ENCODE measurements at regions not wholly inside any gene's neighbourhood (a gene's known extent, or its start where the extent isn't known, plus 50 kb on each side); places are given as distances from the start of the nearest gene placed in this dataset.
"Not testable (repeated sequence)": the region's sequence is repeated elsewhere in the genome, so short reads cannot be mapped to it uniquely, and the experiment has no call there.

DNA sequence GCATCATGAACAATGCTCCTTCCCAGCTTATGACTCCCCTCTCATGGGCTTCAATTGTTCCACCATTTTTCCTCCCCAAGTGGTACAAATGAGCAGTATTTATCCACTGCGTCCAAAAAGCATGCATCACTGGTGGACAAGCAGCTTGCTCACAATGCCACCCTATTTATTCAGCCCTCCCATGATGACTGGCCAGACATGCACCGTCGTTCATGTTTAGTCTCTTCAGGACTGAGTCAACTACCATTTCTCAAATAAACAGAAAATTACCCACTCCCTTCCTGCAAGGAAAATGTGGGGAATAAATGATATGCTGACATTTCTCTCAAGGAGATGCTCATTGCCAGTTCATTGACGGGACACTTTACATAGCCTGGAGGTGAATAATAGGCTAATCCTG, 300.4 kb downstream of the C6orf118 start:
- no peak for DNase-seq (ENCODE audit: low spot score)

DNA sequence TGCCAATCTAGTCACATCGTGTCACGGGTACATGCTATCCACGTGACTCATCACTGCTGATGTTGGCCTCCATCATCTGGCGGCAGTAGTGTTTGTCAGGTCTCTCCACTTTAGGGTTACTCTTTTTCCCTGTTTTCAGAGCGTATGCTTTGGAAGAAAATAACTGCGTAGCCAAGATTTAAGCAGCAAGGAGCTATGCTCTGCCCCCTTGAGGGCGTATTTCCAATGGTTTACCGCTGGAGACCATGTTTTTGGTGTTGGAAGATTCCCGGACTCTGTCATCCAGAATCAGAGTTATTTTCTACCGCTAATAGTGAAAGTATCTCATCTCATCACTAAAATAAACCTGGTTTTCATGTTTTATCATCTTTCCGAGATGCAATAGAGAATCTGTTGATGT, 306.5 kb downstream of the C6orf118 start:
- DNase-seq (ENCODE audit: low spot score) = no peak

DNA sequence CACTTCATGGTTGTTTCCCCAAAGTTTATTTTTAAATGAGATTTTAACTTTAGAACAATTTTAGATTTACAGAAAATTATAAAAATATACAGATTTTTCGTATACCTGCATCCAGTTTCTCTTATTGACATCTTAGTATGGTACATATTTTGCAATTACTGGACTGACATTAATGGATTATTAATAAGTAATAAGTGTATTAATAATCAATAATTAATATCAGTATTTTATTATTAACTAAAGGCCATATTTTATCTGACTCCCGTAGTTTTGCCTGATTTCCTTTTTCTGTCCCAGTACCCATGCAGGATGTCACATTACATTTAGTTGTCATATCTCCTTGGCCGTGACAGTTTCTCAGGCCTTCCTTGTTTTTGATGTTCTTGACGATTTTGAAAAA, 307.0 kb downstream of the C6orf118 start:
- DNase-seq (ENCODE audit: low spot score) = no peak

DNA sequence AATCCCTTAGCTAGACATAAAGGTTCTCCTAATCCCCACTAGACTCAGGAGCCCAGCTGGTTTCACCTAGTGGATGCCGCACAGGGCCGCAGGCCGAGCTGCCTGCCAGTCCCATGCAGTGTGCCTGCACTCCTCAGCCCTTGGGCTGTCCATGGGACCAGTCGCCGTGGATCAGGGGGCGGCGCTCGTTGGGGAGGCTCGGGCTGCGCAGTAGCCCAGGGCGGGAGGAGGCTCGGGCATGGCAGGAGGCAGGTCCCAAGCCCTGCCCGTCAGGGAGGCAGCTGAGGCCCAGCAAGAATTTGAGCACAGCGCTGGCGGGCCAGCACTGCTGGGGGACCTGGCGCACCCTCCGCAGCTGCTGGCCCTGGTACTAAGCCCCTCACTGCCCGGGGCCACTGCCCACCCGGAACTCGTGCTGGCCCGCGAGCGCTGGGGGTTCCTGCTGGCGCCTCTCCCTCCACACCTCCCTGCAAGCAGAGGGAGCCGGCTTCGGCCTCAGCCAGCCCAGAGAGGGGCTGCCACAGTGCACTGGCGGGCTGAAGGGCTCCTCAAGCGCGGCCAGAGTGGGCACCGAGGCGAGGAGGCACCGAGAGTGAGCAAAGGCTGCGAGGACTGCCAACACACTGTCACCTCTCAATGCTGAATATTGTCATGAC, 307.8 kb downstream of the C6orf118 start:
- no peak for DNase-seq (ENCODE audit: low spot score)

DNA sequence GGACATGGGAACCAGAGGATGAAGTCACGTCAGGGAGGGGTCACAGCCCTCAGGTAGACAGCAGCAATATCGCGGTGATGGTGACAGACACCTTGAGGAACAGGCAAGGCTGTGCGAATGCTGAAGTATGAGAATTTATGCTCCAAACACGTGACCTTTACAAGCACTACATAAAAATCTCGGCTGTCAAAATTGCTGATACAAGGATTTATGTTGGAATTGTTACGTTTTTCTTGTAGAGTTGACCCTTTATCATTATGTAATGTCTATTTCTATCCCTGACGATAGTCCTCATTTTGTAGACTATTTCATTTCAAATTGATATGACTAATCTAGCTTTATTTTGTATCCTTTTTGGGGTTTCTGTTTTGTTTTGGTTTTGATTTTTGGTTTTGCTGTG, 311.1 kb downstream of the C6orf118 start:
- no peak for DNase-seq (ENCODE audit: low spot score)

DNA sequence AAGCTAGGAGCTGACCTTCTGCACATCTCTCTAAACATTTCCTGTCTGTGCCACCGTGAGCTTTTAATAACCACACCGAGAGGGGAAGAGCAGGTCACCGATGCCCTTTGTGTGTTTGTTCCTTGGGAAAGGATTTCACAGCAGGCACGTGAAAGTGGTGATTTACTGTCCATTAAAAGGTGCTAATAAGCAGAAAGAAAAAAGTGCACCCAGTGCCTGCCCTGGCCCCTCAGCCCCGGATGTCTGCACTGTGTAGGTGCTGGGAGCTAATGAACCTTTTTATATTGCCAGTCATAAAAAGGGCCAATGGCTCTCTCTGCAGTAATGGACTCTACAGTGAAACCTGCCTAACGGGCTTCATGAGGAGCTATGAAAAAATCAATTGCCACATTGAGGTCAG, 312.6 kb downstream of the C6orf118 start:
- DNase-seq (ENCODE audit: low spot score) = no peak

DNA sequence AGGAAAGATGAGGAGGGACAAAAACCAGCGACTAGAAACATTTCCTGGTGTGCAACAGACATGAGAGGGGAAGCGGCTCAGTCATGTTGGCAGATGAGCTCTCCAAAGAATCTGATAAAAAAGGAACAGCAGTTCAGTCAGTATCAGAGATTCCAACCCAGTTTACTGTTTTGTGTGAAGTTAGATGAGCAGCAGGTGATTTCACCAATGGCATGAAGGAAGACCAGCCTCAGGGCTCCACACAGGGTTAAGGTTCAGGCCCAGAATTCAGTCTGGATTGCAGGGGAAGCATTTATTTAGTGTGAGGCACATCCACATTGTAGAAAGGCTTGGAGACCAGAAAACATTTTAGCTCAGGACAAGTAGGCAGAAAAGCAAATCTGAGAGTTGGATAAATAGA, 317.8 kb downstream of the C6orf118 start:
- no peak for DNase-seq (ENCODE audit: low spot score)

DNA sequence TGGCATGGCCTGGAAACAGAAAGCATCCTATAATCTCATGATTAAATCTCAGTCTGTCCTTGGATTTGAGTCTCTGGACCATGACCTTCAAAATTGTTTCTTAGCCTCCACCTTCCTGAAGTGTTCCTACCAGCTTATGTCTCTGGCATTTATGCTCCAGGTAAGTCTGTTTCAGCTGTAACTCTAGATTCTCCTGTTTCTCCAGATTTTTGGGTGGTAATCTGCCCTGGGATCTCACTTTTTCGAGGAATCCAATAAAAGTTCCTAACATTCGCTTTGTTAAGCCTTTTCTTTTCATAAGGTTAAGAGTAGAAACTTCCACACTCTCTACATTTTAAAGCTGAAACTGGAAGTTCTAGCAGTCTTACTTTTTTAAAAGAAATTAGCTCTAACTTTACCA, 318.5 kb downstream of the C6orf118 start:
- no peak for DNase-seq (ENCODE audit: low spot score)

DNA sequence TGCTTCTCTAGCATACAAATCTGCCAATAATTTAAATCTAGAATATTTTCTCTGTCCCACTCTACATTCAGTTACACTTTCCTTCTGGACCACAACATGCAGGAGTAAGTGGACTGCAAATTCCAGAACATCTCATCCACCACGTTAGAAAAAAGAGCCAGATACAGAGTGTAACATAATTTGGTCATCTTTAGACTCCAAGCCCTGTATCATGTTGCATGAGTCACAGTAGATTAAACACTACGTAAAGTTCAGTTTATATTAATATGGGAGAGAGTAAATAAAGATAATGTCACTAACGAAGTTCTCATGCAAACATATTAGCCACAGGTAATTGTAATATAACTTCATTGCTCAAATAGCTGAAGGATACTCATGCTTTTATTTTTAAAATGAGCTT, 327.0 kb downstream of the C6orf118 start:
- no peak for DNase-seq (ENCODE audit: low spot score)

DNA sequence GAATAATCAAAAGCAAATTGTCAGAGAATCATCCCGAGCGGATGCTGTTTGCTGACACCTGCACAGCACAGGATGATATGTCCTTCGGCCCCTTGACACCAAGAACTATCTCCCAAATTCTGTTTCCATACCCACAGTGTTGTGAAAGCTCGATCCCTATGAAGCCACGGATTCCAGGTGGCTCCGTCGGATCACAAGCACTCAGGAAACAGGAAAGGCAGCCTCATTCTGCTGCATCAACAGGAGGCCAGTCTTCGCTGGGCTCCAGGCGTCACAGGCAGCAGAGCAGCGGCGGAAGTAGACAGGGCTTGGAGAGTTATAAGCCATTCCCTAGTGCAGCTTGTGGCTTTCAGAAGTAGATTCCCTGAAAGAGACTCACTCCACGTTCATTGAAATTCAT, 342.3 kb downstream of the C6orf118 start:
- DNase-seq (ENCODE audit: low spot score) = no peak

DNA sequence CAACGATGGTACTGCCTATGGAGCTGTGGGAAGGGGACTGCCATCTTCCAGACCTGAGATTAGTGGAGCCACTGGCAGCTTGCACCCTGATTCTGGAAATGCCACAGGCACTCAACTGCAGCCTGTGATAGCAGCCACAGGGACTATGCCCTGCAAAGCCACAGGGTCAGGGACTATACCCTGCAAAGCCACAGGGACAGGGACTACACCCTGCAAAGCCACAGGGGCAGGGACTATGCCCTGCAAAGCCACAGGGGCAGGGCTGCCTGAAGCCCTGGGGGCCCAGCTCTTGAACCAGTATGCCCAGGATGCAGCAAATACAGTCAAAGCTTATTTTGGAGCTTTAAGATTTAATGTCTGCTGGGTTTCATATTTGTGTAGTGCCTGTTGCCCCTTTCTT, 346.6 kb downstream of the C6orf118 start:
- no peak for DNase-seq (ENCODE audit: low spot score)

DNA sequence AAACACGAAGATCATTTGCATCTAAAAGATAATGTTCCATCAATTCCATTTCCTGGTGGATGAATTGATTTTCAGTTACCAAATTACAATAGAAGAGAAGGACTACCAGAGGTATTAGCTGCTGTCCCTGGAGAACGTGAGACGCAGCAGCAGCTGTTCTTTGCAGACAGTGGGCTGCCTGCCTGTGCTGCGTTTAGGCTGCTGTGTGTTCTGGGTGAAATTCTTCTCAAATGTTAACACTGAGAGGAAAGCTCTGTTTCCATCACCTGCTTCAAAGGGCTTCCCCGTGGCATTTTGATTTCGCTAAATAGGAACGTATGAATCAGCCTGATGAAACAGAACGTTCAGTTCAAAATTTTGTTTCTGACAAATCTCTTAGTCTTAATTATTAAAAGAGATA, 362.2 kb downstream of the C6orf118 start:
- DNase-seq (ENCODE audit: low spot score) = no peak

DNA sequence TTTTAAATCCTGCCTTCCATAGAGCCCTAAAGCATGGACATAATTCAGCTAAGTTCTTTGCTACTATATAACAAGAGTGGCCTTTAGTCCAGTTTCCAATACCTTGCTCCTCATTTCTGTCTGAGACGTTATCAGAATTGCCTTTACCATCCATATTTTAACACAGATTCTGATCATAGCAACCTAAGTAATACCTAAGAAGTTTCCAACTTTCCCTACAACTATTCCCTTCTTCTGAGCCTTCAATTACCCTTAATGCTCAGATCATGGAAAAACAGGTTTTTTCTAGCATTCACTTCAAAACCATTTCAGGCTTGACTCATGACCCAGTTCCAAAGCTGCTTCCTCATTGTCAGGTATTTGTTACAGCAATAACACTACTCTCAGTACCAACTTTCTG, 367.1 kb downstream of the C6orf118 start:
- no peak for DNase-seq (ENCODE audit: low spot score)

DNA sequence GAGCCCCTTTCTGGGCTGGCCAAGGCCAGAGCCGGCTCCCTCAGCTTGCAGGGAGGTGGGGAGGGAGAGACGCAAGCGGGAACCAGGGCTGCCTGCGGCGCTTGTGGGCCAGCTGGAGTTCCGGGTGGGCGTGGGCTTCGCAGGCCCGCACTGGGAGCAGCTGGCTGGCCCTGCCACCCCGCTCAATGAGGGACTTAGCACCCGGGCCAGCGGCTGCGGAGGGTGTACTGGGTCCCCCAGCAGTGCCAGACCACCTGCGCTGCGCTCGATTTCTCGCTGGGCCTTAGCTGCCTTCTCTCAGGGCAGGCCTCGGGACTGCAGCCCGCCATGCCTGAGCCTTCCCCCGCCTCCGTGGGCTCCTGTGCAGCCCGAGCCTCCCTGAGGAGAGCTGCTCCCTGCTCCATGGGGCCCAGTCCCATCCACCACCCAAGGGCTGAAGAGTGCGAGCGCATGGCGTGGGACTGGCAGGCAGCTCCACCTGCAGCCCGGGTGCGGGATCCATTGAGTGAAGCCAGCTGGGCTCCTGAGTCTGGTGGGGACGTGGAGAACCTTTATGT, 376.1 kb downstream of the C6orf118 start:
- DNase-seq (ENCODE audit: low spot score) = not testable (repeated sequence)

DNA sequence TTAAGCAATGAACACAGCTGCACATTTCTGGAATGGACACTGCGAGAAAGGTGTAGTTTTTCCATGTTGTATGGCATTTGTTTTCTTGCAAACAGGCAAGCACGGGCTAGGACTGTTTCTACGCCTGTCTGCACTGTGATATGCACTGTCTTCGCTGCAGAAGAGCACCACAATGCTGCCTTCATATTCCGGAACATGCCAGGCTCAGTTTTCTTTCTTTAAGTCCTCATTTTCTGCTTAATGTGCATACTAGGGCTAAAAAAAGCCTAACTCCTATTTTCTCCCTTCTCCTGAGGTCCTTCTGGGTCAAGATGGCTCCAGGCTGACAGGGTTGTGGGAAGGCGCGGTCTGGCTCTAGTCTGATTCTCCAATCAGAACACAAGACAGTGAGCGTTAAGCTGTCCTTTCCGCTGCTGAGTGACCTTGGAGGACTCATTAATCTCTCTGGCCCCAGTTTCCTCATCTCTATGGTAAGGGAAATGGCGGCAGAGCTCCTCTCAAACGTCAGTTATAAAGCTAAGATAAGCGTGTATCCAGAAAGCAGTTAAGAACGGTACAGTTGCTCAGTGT, 379.9 kb downstream of the C6orf118 start:
- peak; percentile 25 for DNase-seq (ENCODE audit: low spot score)

DNA sequence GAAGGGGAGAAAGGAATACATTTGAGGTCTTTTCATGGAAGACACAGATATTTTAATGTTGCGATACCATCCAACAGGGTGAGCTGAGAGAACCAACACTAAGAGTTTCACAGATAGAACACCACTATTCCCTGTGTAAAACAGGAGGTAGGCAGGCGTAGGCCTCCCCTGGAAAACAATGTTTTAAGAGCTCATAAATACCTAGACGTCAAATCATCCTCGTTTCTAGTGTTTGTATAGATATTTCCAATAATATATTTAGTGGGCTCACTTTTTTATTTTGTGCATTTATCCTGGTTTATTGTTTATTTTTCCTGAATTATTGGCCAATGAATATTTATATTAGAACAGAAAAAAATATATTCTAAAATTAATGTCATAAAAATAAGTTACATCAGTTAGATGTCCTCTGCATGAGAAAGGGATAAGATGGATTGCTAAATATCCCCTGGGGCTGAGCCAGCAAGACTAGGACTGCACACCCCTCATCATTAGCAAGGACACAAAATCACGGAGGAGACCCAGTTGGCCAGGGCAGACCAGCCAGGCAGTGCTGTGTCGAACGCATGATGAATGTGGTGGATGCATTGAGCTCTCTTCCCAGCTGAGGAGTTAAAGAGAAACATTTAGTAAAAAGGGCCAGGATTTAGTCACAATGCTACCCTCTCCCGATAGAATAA, 380.5 kb downstream of the C6orf118 start:
- DNase-seq (ENCODE audit: low spot score) = peak; percentile 22

DNA sequence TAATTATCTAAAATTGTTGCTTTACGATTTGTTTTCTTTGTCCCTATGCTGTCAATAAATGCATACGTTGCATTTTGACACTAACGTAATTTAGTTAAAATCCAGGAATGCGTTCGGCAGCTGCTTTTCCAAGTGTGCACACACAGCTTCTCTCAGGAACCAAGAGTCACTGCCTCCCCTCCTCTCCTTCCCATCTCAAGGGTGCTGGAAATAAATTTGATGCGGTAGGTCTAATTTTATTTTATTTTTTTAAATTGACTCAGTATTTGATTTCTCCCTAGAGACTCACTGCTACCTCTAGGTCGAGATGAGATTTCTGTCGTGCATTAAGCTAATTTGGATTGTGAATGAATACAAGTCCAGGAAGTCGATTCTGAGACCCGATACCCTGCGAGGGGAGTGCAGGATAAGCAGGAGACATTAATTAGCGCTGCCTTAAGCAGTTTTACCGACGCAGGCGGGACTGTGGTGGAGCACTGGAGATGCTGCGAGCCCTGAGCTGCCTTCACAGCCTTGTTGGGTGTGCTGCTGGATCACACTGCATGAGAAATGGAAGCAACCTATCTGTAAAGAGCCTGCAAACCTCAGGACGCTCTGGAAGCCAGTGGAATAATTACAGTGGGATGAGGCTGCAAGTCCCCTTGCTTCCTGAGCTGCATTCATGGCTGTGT, 381.2 kb downstream of the C6orf118 start:
- peak; percentile 57 for DNase-seq (ENCODE audit: low spot score)

DNA sequence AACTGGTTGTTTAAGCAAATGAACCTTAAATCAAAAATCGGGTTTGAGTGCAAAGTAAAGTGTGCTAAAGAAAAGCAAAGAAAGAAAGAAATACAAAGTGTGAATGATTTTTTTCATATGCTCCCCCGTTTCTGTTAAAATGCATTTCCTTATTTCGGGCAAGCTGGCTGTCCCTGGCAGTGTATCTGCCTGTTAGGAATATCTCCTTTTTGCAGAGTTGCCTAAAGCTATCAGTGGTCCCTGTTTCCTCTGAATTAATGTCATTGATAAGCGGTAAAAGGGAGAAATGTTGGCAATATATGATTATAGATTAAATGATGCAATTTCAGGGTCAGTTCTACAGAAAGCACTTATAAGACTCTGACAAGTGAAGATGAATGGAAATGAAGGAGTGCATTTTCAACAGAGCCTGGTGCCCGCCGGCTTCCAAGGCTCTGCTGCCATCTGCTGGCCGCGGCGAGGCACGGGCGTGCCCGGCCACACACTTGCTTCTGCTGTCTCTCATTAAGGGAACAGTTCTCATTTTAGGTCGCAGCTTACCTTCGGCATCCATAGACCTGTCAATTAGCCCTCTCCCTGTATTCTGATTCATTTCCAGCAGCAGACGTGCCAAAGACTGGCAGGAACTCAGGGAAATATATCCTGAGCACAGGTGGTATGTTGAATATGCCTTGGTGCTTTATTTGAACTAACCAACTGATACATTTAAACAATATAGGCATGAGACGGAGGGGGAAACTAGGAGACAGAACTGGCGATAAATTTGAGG, 381.9 kb downstream of the C6orf118 start:
- peak; percentile 79 for DNase-seq (ENCODE audit: low spot score)

DNA sequence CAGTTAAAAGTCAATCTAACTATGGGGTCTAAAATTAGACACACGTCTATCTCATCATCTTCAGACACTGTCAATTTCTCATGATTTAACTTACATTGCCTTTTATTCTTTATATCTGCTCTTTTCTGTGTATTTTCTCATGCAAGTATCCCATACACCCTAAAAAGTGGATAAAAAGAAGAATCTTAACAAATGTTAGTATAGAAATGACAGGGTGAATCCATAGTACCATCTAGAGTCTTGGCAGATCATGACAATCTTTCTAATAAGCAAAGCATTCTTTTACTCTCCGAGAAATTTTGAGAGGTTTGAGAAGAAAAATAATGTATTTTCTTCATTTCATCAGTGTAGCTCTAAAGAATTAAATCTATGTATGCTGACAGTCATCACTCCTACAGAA, 382.7 kb downstream of the C6orf118 start:
- peak; percentile 43 for DNase-seq (ENCODE audit: low spot score)

DNA sequence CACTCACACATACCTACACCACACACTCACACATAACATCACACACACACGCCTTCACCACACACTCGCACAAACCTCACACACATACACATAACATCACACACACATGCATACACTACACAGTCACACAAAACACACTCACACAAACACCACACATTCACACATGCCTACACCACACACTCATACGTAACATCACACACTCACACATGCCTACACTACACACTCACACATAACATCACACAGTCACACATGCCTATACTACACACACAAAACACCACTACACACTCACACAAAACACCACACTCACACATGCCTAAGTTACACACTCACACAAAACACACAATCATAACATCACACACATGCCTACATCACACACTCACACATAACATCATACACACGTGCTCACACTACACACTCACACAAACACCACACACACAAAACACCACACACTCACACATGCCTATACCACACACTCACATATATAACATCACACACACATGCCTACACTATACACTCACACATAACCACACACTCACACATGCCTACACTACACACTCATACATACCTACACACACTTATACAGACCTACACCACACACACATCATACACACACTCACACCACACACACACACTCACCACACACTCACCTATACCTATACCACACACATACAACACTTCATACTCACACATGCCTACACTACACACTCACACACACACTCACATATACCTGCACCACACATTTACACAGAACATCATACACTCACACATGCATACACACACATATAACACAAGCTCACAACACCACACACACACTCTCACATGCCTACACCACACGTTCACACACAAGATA, 383.5 kb downstream of the C6orf118 start:
- no peak for DNase-seq (ENCODE audit: low spot score)

DNA sequence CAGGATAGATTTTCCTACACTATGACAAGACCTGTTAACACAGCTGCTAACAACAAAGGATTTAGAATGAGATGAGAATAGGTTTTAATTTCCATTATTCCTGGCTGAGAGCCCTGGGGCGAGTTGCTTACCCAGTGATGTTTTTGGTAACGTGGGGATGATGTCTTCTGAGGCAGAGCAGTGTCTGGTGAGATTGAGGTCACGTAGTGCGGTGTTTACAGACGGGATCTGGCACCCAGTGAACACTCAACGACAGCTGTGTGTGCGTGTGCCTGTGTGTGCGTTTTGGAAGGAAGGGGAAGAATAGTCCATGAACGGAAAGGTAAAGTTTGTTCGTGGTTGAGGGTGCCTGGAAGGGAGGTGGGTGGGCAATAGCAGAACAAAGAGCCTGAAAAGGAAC, 384.7 kb downstream of the C6orf118 start:
- DNase-seq (ENCODE audit: low spot score) = no peak
